ENCODE measurements at regions not wholly inside any gene's neighbourhood (a gene's known extent, or its start where the extent isn't known, plus 50 kb on each side); places are given as distances from the start of the nearest gene placed in this dataset.

DNA sequence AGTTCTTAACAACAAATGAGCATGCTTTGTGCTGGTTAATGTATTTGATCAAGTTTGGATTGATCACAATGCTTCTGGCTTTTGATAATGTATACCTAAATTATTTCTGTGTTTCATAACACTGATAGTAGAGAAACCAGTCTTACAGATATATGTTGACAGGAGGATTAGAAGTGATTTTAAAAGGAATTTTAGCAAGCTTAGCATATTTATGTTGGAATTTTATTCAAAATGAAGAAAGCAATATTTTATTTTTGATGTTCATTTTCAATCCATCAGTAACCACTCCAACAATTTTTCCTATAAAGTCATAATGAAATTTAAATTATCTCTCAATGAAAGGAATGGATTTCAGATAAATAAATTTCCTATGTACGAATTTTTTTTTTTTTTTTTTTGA, 291.8 kb downstream of the HHIPL2 start:
- Histone ChIP-seq H3K4me1 (ENCODE audit: insufficient read depth, low read length) (no peaks in the 10 kb centered on the region), H3K79me2 (ENCODE audit: insufficient read depth, low read length) (no peaks in the 10 kb centered on the region), H3K9ac (ENCODE audit: low read length) (no peak overlapping the region), H3K9me3 (ENCODE audit: insufficient read depth, low read depth, low read length) (no peaks in the 10 kb centered on the region), H4K20me1 (ENCODE audit: insufficient read depth, low read length) (no peaks in the 10 kb centered on the region), H2AFZ (ENCODE audit: low read depth, low read length) (no peak overlapping the region), H3K36me3 (ENCODE audit: insufficient read depth, low read length) (no peaks in the 10 kb centered on the region), H3K27me3 (ENCODE audit: insufficient read depth, low read length) (peaks cover 2% of the 10 kb centered on the region), H3K4me3 (ENCODE audit: insufficient read depth, low read depth, low read length) (no peak overlapping the region), H3K4me2 (ENCODE audit: low read length) (no peak overlapping the region), H3K27ac (ENCODE audit: low read depth, low read length) (no peak overlapping the region)
- Mint-ChIP-seq H3K4me3 (ENCODE audit: unreplicated experiment) (no peak overlapping the region), H3K4me1 (ENCODE audit: low read depth, unreplicated experiment) (peaks cover 2% of the 10 kb centered on the region), H3K27me3 (ENCODE audit: low read depth, unreplicated experiment) (no peaks in the 10 kb centered on the region), H3K9me3 (ENCODE audit: unreplicated experiment) (no peaks in the 10 kb centered on the region), H3K27ac (ENCODE audit: unreplicated experiment) (no peak overlapping the region), H3K36me3 (ENCODE audit: low read depth, unreplicated experiment) (no peaks in the 10 kb centered on the region)
- no peak for FAIRE-seq
- DNase-seq (ENCODE audit: low read depth): no peak
- TF ChIP-seq, protein P1, sequence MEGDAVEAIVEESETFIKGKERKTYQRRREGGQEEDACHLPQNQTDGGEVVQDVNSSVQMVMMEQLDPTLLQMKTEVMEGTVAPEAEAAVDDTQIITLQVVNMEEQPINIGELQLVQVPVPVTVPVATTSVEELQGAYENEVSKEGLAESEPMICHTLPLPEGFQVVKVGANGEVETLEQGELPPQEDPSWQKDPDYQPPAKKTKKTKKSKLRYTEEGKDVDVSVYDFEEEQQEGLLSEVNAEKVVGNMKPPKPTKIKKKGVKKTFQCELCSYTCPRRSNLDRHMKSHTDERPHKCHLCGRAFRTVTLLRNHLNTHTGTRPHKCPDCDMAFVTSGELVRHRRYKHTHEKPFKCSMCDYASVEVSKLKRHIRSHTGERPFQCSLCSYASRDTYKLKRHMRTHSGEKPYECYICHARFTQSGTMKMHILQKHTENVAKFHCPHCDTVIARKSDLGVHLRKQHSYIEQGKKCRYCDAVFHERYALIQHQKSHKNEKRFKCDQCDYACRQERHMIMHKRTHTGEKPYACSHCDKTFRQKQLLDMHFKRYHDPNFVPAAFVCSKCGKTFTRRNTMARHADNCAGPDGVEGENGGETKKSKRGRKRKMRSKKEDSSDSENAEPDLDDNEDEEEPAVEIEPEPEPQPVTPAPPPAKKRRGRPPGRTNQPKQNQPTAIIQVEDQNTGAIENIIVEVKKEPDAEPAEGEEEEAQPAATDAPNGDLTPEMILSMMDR (IDR thresholded peaks at IDR 0.05; ENCODE audit: insufficient read depth, low read depth, low read length): no peak
- no peak for TF ChIP-seq EZH2 (IDR thresholded peaks at IDR 0.05; ENCODE audit: insufficient read depth, low read length)

DNA sequence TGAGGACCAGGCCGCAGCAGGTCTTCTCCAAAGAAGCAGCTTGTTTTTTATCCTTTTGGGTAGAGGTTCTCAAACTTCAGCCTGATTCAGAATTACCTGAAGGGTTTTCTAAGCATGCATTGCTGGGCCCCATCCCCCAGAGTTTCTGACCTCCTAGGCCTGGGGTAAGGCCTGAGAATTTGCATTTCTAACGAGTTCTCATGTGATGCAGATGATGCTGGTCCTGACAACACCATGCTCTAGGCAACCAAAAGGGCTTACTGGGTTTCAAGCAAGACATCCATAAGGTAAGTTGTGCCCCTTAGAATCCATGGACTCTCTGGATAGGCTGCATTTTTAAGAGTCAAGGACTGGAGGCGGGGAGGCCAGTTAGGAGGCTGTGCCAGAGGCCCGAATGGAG, 295.1 kb downstream of the HHIPL2 start:
- H3K27ac Mint-ChIP-seq (ENCODE audit: unreplicated experiment): no peak overlapping the region

DNA sequence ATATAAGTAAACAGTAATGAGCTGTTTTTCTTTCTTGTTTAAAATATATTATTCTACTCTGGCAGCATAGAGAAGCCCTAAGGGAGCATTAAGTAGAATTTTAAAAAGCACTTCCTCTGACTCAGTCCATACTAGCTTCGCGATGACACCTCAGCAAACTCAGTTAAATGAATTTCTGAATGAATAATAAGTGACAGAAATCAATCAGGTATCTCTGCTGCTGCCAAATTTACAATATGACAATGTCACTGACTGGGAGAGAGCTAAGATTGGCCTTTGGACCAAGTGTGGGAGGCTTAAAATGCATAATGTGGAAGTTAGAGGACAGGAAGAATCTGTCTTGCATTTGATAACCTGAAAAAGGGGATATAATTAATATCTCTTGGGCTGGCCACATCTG, 296.1 kb downstream of the HHIPL2 start:
- Mint-ChIP-seq H3K9me3 (ENCODE audit: unreplicated experiment) (no peaks in the 10 kb centered on the region), H3K27me3 (ENCODE audit: low read depth, unreplicated experiment) (no peaks in the 10 kb centered on the region), H3K4me1 (ENCODE audit: low read depth, unreplicated experiment) (peaks cover 2% of the 10 kb centered on the region), H3K4me3 (ENCODE audit: unreplicated experiment) (no peak overlapping the region), H3K36me3 (ENCODE audit: low read depth, unreplicated experiment) (no peaks in the 10 kb centered on the region), H3K27ac (ENCODE audit: unreplicated experiment) (no peak overlapping the region)
- DNase-seq (ENCODE audit: low read depth) (no peak), FAIRE-seq (no peak)
- no peak overlapping the region for H3K4me3 ChIP-seq (ENCODE audit: insufficient read depth, low read depth, low read length)
- H3K79me2 ChIP-seq (ENCODE audit: insufficient read depth, low read length): no peaks in the 10 kb centered on the region
- no peak overlapping the region for H2AFZ ChIP-seq (ENCODE audit: low read depth, low read length)
- H3K27ac ChIP-seq (ENCODE audit: low read depth, low read length): no peak overlapping the region
- H3K4me2 ChIP-seq (ENCODE audit: low read length): no peak overlapping the region
- no peak overlapping the region for H3K9ac ChIP-seq (ENCODE audit: low read length)
- H3K36me3 ChIP-seq (ENCODE audit: insufficient read depth, low read length): no peaks in the 10 kb centered on the region
- TF ChIP-seq, protein P1 (IDR thresholded peaks at IDR 0.05; ENCODE audit: insufficient read depth, low read depth, low read length): no peak
- no peak for TF ChIP-seq EZH2 (IDR thresholded peaks at IDR 0.05; ENCODE audit: insufficient read depth, low read length)
- H3K4me1 ChIP-seq (ENCODE audit: insufficient read depth, low read length): no peaks in the 10 kb centered on the region
- peaks cover 2% of the 10 kb centered on the region for H3K27me3 ChIP-seq (ENCODE audit: insufficient read depth, low read length)
- no peaks in the 10 kb centered on the region for H4K20me1 ChIP-seq (ENCODE audit: insufficient read depth, low read length)
- no peaks in the 10 kb centered on the region for H3K9me3 ChIP-seq (ENCODE audit: insufficient read depth, low read depth, low read length)

More for the DNA sequence above, 295.1 kb downstream of the HHIPL2 start:
- no peak overlapping the region for H2AFZ ChIP-seq (ENCODE audit: low read depth, low read length)
- no peaks in the 10 kb centered on the region for H3K4me1 ChIP-seq (ENCODE audit: insufficient read depth, low read length)
- Mint-ChIP-seq H3K9me3 (ENCODE audit: unreplicated experiment) (no peaks in the 10 kb centered on the region), H3K36me3 (ENCODE audit: low read depth, unreplicated experiment) (no peaks in the 10 kb centered on the region), H3K4me1 (ENCODE audit: low read depth, unreplicated experiment) (peaks cover 2% of the 10 kb centered on the region), H3K4me3 (ENCODE audit: unreplicated experiment) (no peak overlapping the region), H3K27me3 (ENCODE audit: low read depth, unreplicated experiment) (no peaks in the 10 kb centered on the region)
- H3K27ac ChIP-seq (ENCODE audit: low read depth, low read length): no peak overlapping the region
- no peak for DNase-seq (ENCODE audit: low read depth)
- H4K20me1 ChIP-seq (ENCODE audit: insufficient read depth, low read length): no peaks in the 10 kb centered on the region
- H3K27me3 ChIP-seq (ENCODE audit: insufficient read depth, low read length): peaks cover 2% of the 10 kb centered on the region
- no peak overlapping the region for H3K4me3 ChIP-seq (ENCODE audit: insufficient read depth, low read depth, low read length)
- no peak overlapping the region for H3K9ac ChIP-seq (ENCODE audit: low read length)
- H3K36me3 ChIP-seq (ENCODE audit: insufficient read depth, low read length): no peaks in the 10 kb centered on the region
- no peak for TF ChIP-seq EZH2 (IDR thresholded peaks at IDR 0.05; ENCODE audit: insufficient read depth, low read length)
- TF ChIP-seq, protein P1 (IDR thresholded peaks at IDR 0.05; ENCODE audit: insufficient read depth, low read depth, low read length): no peak
- H3K79me2 ChIP-seq (ENCODE audit: insufficient read depth, low read length): no peaks in the 10 kb centered on the region
- H3K9me3 ChIP-seq (ENCODE audit: insufficient read depth, low read depth, low read length): no peaks in the 10 kb centered on the region
- H3K4me2 ChIP-seq (ENCODE audit: low read length): no peak overlapping the region
- FAIRE-seq: no peak
